Right ventricle myocardium superior (tissue), 1 donor: ENCODE measurements at regions not wholly inside any gene's neighbourhood (a gene's known extent, or its start where the extent isn't known, plus 50 kb on each side); places are given as distances from the start of the nearest gene placed in this dataset.
"Not testable (repeated sequence)": the region's sequence is repeated elsewhere in the genome, so short reads cannot be mapped to it uniquely, and the experiment has no call there.

Experiments used
- ATAC-seq: fragments of 200-7000 bp; cut with Tn5 transposase; one replicate; pipeline ENCODE4 v1.9.1; 2020; ENCODE audit warnings: mild to moderate bottlenecking; ENCODE audit not compliant: poor library complexity
- DNase-seq: peaks from one replicate; pipeline ENCODE4 v3.0.0-alpha.2; 2020
- intact Hi-C: fragments of 100-400 bp; cut with DNase I; formaldehyde crosslinking; loops from one replicate; pipeline ENCODE4 v1.11.2; 2022
- donor health status: DM: no; HTN: yes; CAD: no; lungs with severe emphysema.

GRCh38 chr20:48003021-48003420, 217.7 kb upstream of the SULF2 start:
- intact Hi-C loops: no loop called here
- no peak for ATAC-seq
- DNase-seq: no peak

DNA sequence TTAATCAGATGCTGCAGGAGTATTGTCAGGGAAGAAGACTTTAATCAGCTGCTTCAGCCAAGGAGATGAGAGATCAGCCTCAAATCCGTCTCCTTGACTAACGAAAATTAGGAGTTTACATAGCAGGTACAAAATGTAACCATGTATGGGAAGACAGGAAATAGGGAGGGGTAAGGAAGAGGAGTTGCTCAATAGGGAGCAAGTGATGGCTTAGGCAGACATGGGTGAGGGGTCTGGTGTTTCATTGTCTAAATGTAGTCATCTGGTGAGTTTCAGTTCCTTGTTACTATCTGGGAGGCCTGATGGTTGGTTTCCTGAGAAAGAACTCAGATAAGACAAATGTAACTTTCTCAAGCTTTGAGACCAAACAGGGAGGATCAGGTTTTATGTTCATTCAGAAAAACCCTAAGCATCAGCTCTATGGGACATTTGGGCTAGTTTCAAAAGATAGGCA, 217.3 kb upstream of the SULF2 start:
- no peak for DNase-seq
- ATAC-seq: no peak
- intact Hi-C loops: no loop called here

DNA sequence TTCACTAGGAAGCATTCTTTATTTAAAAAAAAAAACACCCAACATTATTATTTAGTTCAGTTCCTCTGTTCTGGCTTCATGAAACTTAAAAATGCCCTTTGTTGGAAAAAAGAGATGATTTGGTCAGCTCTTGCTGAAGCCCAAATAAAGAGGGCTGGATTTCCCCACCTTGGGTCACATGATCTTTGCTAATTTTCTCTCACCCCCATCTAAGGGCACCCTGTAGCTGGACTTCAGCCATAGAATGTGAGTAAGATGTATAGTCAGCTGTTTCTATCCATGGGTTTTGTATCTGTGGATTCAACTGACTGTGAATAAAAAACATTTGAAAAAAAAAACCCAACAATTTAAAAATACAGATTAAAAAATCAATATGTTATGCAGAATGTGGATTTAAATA, 213.9 kb upstream of the SULF2 start:
- no peak for DNase-seq
- no peak for ATAC-seq
- intact Hi-C loops: no loop called here

GRCh38 chr20:47998736-47999135, 213.5 kb upstream of the SULF2 start:
- intact Hi-C loops: no loop called here
- ATAC-seq (no peak), DNase-seq (no peak)

DNA sequence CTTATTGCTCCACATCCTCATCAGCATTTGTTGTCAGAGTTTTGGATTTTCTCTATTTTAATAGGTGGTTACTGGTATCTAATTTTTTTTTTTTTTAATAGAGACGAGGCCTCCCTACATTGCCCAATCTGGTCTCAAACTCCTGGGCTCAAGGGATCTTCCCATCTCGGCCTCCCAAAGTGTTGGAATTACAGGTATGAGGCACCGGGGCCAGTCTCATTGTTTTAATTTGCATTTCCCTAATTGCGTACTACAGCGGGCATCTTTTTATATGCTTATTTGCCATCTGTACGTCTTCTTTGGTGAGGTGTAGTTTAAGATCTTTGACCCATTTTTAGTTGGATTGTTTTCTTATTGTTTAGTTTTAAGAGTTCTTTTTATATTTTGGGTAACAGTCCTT, 210.4 kb upstream of the SULF2 start:
- DNase-seq (no peak), ATAC-seq (no peak)
- intact Hi-C loops: no loop called here

GRCh38 chr20:47993817-47994216, 208.5 kb upstream of the SULF2 start:
- intact Hi-C loops: no loop called here
- no peak for ATAC-seq
- no peak for DNase-seq

DNA sequence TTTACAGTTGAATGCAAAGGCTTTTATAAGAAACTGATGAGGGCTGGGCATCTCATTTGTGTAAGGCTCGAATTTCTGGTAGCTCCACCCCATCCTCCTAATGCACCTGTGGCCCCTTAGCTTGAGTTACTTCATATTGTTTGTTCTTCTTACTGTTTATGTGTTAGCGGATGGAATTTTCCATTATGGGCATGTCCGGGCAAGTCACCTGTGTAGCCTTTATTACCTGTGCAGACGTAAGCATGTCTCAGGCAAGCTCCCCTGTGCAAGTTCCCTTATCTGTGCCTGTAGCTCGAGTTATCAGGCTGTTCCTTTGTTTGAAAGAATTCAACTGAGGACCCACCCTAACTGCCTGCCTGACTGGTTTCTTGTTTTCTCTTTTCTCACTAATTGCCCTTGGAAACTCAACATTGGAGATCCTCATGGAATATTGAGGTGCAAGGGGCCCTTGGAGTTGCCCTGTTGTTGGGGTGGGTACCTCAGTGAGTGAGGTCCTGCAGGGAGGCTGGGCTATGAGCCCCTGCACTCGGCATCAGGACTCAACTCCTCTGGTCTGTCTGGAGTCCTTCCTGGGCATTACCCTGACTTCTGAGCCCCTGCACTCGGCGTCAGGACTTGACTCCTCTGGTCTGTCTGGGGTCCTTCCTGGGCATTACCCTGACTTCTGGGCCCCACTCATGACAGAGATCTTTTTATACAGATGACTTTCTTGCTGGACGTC, 207.9 kb upstream of the SULF2 start:
- ATAC-seq (no peak), DNase-seq (no peak)
- intact Hi-C loops: no loop called here

DNA sequence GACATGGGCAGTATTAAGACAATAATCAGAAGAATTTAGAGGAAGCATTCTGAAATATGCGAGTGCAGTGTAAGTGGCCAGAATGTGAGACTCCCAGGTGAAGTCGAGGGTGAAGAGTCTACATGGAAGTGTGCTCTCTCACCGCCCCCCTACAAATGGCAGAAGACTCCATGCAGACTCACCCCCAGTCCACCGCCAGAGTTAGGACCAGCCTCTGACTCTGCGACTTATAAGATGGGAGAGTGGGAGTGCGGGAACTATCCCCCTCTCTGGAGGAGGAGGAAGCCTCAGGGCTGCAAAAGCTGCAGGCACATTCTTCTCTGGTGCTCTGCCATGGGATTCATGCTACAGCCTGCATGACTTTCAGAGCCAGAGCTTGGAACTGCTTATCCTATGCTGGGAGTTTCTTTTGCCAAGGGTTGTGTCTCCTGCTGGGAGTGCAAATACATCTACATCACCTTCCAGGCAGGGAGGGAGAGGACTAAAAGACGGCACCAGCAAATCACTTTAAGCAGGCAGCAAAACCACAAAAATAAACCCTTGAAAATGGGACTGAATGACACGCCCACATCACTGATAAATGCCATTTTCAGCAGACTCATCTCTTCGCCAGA, 206.7 kb upstream of the SULF2 start:
- DNase-seq (no peak), ATAC-seq (no peak)
- intact Hi-C loops: no loop called here

DNA sequence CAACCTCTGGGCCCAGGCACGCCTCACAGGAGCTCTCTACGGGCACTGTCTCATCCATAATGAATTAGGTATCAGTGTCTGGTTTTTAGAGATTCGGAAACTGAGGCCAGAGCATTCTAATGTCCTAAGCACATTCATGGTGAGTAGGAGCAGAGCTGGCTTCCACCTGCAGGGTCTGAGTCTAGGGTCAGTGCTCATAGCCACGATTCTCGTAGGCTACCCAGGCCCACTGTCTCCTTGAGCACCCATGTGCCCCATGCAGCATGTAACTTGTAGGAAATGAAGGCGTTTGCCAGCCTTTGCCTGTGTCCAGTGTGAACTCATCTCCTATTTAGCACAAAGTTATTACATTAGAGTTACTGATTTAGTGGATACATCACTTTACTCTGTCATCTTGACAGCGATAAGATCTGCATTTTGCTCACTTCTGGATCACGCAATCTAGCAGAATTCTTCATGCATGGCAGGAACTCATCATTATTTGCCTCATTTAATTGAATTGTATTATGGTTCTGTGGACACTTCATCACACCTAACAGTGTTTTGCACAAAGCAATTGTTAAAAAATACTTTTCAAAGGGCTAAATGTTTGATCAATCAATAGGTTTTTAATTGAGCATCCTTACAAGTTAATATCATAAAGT, 205.3 kb upstream of the SULF2 start:
- ATAC-seq (no peak), DNase-seq (no peak)
- intact Hi-C loops: no loop called here

DNA sequence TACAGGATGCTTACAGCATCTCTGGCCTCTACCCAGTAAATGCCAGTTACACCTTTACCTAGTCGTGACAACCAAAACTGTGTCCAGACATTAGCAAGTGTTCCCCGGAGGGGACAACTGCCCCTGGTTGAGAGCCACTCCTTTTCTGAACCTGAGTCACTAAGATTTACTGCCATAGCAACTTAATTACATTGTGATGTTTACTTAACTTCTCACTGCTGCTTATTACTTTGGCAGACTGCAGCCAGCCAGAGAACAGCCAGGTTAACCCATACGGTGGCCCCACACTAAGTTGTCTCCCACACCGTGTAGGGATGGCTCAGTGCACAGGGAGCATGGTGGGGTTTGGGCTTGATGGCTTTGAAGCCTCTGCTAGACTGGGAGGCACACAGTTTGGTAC, 204.7 kb upstream of the SULF2 start:
- intact Hi-C loops: no loop called here
- DNase-seq: no peak
- no peak for ATAC-seq

DNA sequence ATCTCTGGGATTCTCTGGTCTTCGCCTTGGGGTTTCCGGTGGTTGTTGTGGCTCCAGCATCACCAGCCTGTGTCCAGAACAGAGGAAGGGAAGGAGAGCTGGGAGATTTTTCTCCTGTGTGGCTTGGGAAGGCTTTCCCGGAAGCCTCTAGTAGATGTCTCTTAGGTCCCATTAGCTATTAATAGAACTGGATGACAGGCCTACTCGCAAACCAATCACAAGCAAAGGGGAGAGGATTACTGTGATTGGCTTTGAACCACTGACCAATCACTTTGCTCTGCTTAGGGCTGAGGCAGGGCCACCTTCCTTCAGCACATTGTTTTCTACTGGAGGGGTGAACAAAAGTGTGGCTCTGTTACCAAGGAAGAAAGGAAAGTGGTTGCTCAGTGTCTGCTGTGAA, 203.4 kb upstream of the SULF2 start:
- ATAC-seq (no peak), DNase-seq (no peak)
- intact Hi-C loops: no loop called here

DNA sequence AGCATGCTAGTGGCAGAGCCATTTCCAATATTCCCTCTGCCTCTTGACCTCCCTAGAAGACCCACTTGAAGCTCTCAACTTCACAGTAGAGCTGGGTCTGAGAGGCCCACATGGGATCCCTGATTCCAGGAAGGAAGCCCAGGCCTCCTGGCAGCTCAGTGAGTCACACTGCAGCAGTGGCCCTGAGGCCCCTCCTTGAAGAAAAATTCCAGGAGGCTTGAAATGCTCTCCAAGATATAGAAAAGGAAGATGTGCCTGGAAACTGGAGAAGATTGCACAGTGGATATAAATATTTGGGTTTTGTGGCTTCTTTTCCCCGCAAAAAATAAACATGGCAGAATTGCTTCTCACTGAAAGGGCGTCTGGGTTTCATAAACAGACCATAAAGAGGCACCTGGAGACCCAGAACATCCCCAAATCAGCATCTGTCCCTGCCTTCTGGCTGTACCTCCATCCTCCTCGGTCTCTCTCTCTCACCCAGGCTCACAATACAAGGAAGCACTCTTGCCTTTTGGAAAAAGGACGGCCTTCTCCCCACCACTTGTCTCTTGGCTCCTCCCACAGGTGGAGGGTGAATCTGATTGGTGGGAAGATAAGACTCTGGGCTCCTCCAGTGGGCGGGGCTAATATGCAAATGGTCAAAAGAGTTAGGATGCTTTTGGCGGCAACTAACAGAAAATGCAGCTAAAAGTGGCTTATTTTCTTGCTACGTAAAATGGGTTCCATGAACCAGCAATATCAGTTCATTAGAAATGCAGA, 200.0 kb upstream of the SULF2 start:
- no peak for DNase-seq
- intact Hi-C loops: no loop called here
- ATAC-seq: no peak

DNA sequence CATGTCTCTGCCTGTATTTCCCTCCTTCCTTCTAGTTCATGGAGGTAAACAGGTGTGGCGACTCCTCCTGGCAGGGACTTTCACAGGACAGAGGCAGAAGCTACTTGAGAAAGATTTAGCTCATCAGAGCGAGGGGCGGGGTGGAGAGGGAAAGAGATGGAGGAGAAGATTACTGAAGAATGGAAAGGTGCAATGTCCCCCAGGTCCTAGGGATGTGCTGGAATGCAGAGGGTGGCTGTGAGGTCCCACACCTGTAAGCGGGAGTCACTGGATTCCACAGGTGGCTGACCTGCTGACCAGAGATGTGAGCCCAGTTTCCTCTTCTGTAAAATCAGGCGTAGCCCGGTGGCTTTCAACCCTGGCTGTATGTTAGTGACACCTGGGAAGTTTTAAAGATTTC, 199.2 kb upstream of the SULF2 start:
- DNase-seq (no peak), ATAC-seq (no peak)
- intact Hi-C loops: no loop called here

DNA sequence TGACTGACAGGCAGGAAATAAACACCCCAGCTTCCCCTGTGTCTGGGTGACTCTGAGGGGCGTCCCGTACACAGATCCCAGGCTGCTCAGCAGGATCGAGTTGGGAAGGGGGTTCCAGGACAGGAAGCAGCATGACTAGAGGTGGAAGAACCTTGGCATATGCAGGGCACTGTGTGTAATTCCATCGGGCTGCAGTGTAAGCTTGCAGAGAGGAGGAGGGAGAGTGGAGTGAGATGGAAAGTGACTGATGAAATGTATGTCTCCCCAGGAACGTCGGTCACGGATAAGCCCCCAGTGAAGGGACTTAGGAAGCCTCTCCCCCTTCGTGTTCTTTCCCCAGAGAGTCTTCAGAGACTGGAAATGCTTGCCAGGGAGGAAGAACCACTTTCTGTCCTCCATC, 198.4 kb upstream of the SULF2 start:
- intact Hi-C loops, ATAC-seq, DNase-seq: not testable (repeated sequence)

- DNase-seq: no peak
These were observed 197.5 kb upstream of the SULF2 start for GRCh38 chr20:47982574-47983360.

DNA sequence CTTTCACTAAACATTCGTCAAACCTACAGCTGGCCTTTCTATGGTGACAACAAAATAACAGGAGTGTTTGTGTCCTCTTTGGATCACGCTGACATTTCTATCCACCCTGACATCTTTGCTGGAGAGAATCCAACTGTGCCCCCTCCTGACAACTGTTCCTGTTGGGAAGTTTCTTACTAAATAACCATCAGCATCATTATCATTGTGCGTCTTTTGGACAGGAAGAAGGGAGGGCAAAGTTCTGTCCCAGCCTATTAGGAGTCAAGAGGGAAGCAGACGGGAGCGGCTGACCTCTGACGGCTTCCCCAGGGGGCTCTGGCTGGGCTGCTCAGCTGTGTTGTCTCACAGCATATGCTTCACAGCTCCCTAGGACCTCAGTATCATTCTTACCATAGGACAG, 195.9 kb upstream of the SULF2 start:
- DNase-seq (no peak), ATAC-seq (no peak)
- intact Hi-C loops: no loop called here

More at GRCh38 chr20:47982574-47983360, 197.5 kb upstream of the SULF2 start:
- intact Hi-C loops: no loop called here
- ATAC-seq: no peak

DNA sequence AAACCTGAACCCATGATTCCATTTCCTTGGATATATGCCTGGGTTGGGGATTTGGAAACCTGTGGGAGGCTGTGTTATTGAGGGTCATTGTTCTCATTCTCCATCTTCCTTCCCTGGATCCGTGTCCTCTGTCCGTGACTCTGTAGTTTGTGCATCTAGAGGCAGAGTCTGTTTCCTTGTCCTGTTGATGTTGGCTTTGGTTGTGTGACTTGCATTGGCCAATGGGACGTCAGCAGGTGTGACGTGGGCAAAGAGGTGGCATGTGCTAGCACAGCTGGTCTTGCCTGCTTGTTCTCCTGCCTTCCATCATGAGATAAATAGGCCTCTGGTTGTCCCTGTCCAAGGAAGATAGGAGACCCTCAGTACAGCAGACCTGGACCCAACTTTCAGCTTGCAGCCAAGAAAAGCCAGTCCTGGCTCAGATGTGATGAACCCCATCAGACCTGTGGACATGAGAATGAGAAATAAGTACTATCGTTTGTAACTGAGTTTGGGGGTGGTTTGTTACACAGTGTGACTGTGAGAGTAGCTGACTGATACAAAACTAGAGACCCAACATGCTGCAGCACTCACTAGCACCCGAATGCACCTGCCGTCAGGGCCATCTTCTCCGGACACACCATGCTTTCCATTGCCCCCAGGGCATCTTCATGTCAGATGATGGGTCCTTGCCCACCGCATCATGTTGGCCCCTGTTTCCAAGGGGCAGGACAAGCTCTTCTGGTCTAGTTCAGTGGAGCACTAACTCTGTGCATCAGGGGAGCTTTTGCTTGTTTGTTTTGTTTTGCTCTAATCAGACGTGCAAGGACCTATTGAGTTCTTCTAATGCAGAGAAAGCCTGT, 195.3 kb upstream of the SULF2 start:
- intact Hi-C loops: no loop called here
- no peak for ATAC-seq
- no peak for DNase-seq
